Gastroesophageal sphincter (tissue), 4 donors: ENCODE measurements at regions not wholly inside any gene's neighbourhood (a gene's known extent, or its start where the extent isn't known, plus 50 kb on each side); places are given as distances from the start of the nearest gene placed in this dataset.
"Not testable (repeated sequence)": the region's sequence is repeated elsewhere in the genome, so short reads cannot be mapped to it uniquely, and the experiment has no call there.

ENCODE experiments used
- ATAC-seq: fragments of 150-250 bp; one replicate; pipeline ENCODE4 v1.9.1; 2016; ENCODE audit warnings: mild to moderate bottlenecking, moderate library complexity
- H3K27ac ChIP-seq, 4 donors: fragments of 200-600 bp; sonication (generic) in 3 of 4; 1 replicate in 3 of 4; 2 replicates in 1 of 4; pipeline ENCODE4 v1.5.1; 2016 to 2019
- H3K27me3 ChIP-seq: fragments of 200-600 bp; sonication (generic); one replicate; pipeline ENCODE4 v1.5.1; 2019
- H3K36me3 ChIP-seq, 2 donors: fragments of 200-600 bp; sonication (generic); one replicate each; pipeline ENCODE4 v1.5.1; 2019; ENCODE audit warnings: control low read depth in 1 of 2
- H3K4me1 ChIP-seq, 3 donors: fragments of 200-600 bp; sonication (generic); 1 replicate in 2 of 3; 2 replicates in 1 of 3; pipeline ENCODE4 v1.5.1; 2016 to 2019; ENCODE audit warnings: control low read depth in 2 of 3
- H3K4me3 ChIP-seq, 2 donors: fragments of 200-600 bp; sonication (generic); one replicate each; pipeline ENCODE4 v1.5.1; 2019; ENCODE audit warnings: mild to moderate bottlenecking in 1 of 2, moderate library complexity in 1 of 2
- H3K9me3 ChIP-seq, 3 donors: fragments of 200-600 bp; sonication (generic); one replicate each; pipeline ENCODE4 v1.5.1; 2017 to 2019; ENCODE audit warnings: control low read depth in 2 of 3
- CTCF ChIP-seq, 4 experiments: fragments of 200-600 bp in 2 of 4; fragments of 450-650 bp in 2 of 4; sonication (generic) in 1 of 4; IDR thresholded peaks; one replicate each; pipeline ENCODE4 v1.5.1; 2017 to 2019; ENCODE audit warnings: antibody characterized with exemption in 4 of 4, mild to moderate bottlenecking in 2 of 4, moderate library complexity in 2 of 4
- EP300 ChIP-seq: sonication (generic); formaldehyde crosslinking; IDR thresholded peaks from one replicate; pipeline ENCODE4 v1.6.1; 2017; ENCODE audit warnings: antibody characterized with exemption, mild to moderate bottlenecking
- POLR2A ChIP-seq, 2 donors: fragments of 450-650 bp; IDR thresholded peaks; one replicate each; pipeline ENCODE4 v1.6.1; 2017; ENCODE audit warnings: antibody characterized with exemption in 2 of 2, mild to moderate bottlenecking in 2 of 2, moderate library complexity in 1 of 2
- POLR2AphosphoS5 ChIP-seq: sonication (generic); formaldehyde crosslinking; IDR thresholded peaks from one replicate; pipeline ENCODE4 v1.6.1; 2017; ENCODE audit warnings: antibody characterized with exemption
- WGBS, 2 donors: methylation state at CpG; one replicate each; pipeline ENCODE4 v1.1.5; 2018; ENCODE audit warnings: low coverage in 1 of 2; 5-methylcytosine and 5-hydroxymethylcytosine counted together

- no peak overlapping the region for H3K27ac ChIP-seq
- no peaks in the 10 kb centered on the region for H3K4me1 ChIP-seq
- TF ChIP-seq POLR2A (IDR thresholded peaks at IDR 0.05) (no peak), POLR2AphosphoS5 (no peak), EP300 (no peak), CTCF (IDR thresholded peaks at IDR 0.05) (no peak)
- H3K9me3 ChIP-seq: no peaks in the 10 kb centered on the region
- H3K36me3 ChIP-seq: no peaks in the 10 kb centered on the region
- H3K27me3 ChIP-seq: no peaks in the 10 kb centered on the region
- 100% methylated on average over 1 of the region's 1 CpG; no CpG with 5 or more reads in 1 of the 2 donors for WGBS, 2 donors
- ATAC-seq: no peak
- no peak overlapping the region for H3K4me3 ChIP-seq
These were observed 1544.1 kb downstream of the REEP3 start for GRCh38 chr10:65065278-65065677.

DNA sequence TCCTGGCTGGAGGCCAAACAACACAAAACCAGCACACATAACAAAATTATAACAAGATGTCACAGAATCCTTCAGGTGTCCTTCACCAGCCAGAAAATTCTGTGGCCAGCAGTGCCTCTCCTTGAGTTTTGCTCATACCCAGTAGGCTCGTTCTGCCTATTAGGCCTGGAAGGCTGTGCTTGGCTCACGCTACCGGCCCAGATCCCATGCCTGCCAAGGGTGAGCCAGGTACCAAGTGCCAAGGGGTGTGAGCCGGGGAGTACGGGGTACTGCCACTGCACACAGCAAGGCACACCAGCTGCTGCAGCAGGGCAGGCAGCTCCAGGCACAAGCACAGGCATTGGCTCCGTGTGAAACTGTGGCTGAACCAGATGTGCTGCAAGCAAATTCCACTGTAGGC is 1562.0 kb downstream of the REEP3 start:
- no peak overlapping the region for H3K4me3 ChIP-seq
- H3K27me3 ChIP-seq: no peaks in the 10 kb centered on the region
- no peaks in the 10 kb centered on the region for H3K36me3 ChIP-seq
- H3K4me1 ChIP-seq: no peaks in the 10 kb centered on the region
- peaks cover 0 to 20% (median 0%) of the 10 kb centered on the region in 3 donors for H3K9me3 ChIP-seq
- no peak for ATAC-seq
- WGBS, 2 donors: no CpG with 5 or more reads among the region's 6 CpGs
- no peak overlapping the region for H3K27ac ChIP-seq
- TF ChIP-seq POLR2AphosphoS5 (no peak), POLR2A (IDR thresholded peaks at IDR 0.05) (no peak), CTCF (IDR thresholded peaks at IDR 0.05) (no peak), EP300 (no peak)

DNA sequence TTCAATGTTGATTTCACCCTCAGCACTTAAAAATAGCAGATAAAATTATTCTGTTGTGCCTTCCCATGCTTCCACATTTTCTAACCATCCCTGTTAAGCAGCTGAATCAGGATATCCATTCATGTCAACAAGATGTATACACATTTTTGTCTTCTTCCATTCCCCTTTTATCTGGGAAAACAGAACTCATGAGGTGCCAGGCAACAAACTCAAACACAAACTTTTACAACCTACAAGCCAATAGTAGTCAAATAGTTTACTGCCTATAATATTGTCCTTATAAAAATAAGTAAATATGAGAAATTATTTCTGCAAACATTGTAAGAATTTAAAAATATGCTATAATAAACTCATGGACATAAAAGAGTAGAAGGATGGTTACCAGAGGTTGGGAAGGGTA is 1569.8 kb downstream of the REEP3 start:
- no peaks in the 10 kb centered on the region for H3K4me1 ChIP-seq
- H3K4me3 ChIP-seq: no peak overlapping the region
- H3K9me3 ChIP-seq: no peaks in the 10 kb centered on the region
- TF ChIP-seq POLR2AphosphoS5 (no peak), CTCF (IDR thresholded peaks at IDR 0.05) (no peak), EP300 (no peak), POLR2A (IDR thresholded peaks at IDR 0.05) (no peak)
- H3K27me3 ChIP-seq: no peaks in the 10 kb centered on the region
- no peaks in the 10 kb centered on the region for H3K36me3 ChIP-seq
- ATAC-seq: no peak
- H3K27ac ChIP-seq: no peak overlapping the region

GRCh38 chr10:65100146-65100545 is 1578.9 kb downstream of the REEP3 start:
- Histone ChIP-seq H3K9me3 (peaks cover 0 to 6% (median 0%) of the 10 kb centered on the region in 3 donors), H3K4me1 (no peaks in the 10 kb centered on the region), H3K4me3 (no peak overlapping the region), H3K27ac (no peak overlapping the region), H3K36me3 (no peaks in the 10 kb centered on the region), H3K27me3 (no peaks in the 10 kb centered on the region)
- TF ChIP-seq EP300: no peak
- no peak for TF ChIP-seq POLR2AphosphoS5
- TF ChIP-seq CTCF (IDR thresholded peaks at IDR 0.05): no peak
- no peak for TF ChIP-seq POLR2A (IDR thresholded peaks at IDR 0.05)
- no peak for ATAC-seq
- WGBS, 2 donors: 60 to 67% methylated on average over 1 of the region's 1 CpG

DNA sequence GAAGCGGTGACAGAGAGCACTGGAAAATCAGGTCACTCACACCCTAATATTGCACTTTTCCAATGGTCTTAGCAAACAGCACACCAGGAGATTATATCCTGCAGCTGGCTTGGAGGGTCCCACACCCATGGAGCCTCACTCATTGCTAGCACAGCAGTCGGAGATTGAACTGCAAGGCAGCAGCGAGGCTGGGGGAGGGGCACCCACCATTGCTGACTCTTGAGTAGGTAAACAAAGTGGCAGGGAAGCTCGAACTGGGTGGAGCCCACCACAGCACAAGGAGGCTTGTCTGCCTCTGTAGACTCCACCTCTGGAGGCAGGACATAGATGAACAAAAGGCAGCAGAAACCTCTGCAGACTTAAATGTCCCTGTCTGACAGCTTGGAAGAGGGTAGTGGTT is 1579.7 kb downstream of the REEP3 start:
- H3K27ac ChIP-seq, H3K4me3 ChIP-seq, H3K27me3 ChIP-seq, H3K4me1 ChIP-seq, H3K36me3 ChIP-seq, ATAC-seq: not testable (repeated sequence)
- peaks cover 0 to 14% (median 0%) of the 10 kb centered on the region in 3 donors for H3K9me3 ChIP-seq
- 50 to 86% methylated on average over 1 to 2 of the region's 4 CpGs for WGBS, 2 donors

DNA sequence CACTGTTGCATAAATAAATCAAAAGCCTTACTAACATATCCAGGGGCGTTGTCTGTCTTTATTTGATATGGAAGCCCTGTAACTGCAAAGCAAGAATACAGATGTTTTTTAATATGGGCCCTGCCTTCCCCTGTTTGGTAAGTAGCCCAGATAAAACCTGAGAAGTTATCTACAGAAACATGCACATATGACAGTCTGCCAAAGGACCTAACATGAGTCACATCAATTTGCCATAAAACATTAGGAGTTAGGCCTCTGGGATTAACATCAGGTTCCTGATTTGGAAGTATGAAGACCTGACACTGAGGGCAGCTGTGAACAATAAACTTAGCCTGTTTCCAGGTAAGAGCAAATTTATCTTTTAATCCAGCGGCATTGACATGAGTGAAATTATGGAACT is 1588.8 kb downstream of the REEP3 start:
- Histone ChIP-seq H3K4me1 (no peaks in the 10 kb centered on the region), H3K9me3 (peaks cover 0 to 18% (median 0%) of the 10 kb centered on the region in 3 donors), H3K36me3 (no peaks in the 10 kb centered on the region), H3K4me3 (no peak overlapping the region), H3K27me3 (no peaks in the 10 kb centered on the region), H3K27ac (no peak overlapping the region)
- ATAC-seq: no peak
- WGBS, 2 donors: 75 to 80% methylated on average over 1 to 2 of the region's 2 CpGs
- TF ChIP-seq POLR2AphosphoS5 (no peak), POLR2A (IDR thresholded peaks at IDR 0.05) (no peak), EP300 (no peak), CTCF (IDR thresholded peaks at IDR 0.05) (no peak)

DNA sequence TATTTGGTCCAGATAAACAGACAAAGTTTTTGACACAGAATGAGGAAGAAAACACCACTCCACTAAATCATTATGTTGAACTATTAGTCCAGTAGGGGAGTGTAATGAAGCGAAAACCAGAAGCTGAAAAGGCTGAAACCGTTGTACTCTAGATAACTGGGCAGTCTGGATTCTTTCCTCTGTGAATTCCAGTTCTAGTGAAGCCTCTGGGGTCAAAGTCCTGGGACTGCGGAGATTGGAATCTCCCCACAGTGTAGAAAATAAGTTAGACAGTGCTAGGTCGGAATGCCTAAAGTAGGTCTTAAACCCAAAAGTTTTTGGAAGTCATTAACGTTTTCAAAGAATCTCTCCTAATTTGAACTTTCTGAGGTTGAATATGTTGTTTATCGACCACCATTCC is 1589.9 kb downstream of the REEP3 start:
- not testable (repeated sequence) for H3K4me1 ChIP-seq, H3K27me3 ChIP-seq, H3K27ac ChIP-seq, H3K9me3 ChIP-seq, ATAC-seq, H3K36me3 ChIP-seq, H3K4me3 ChIP-seq
- 71 to 74% methylated on average over 6 of the region's 6 CpGs for WGBS, 2 donors
